ENCODE measurements at regions not wholly inside any gene's neighbourhood (a gene's known extent, or its start where the extent isn't known, plus 50 kb on each side); places are given as distances from the start of the nearest gene placed in this dataset.
"Not testable (repeated sequence)": the region's sequence is repeated elsewhere in the genome, so short reads cannot be mapped to it uniquely, and the experiment has no call there.

- DNase-seq = not testable (repeated sequence)
Measured at GRCh38 chr7:76117306-76117991, 69.5 kb downstream of the MDH2 start.

GRCh38 chr7:76118253-76119036 lies 70.5 kb downstream of the MDH2 start:
- DNase-seq = not testable (repeated sequence)

GRCh38 chr7:76121044-76121443 lies 73.1 kb downstream of the MDH2 start:
- no peak for DNase-seq

GRCh38 chr7:76122516-76123239 lies 74.8 kb downstream of the MDH2 start:
- no peak for DNase-seq

GRCh38 chr7:76123316-76123715 lies 75.4 kb downstream of the MDH2 start:
- DNase-seq = no peak

- no peak for DNase-seq
Measured at GRCh38 chr7:76125560-76125959, 76.1 kb upstream of the SRRM3 start.

- DNase-seq = no peak
Measured at GRCh38 chr7:76126632-76127031, 75.1 kb upstream of the SRRM3 start.

- no peak for DNase-seq
Measured at GRCh38 chr7:76129366-76129765, 72.3 kb upstream of the SRRM3 start.

- no peak for DNase-seq
Measured at GRCh38 chr7:76129836-76130235, 71.9 kb upstream of the SRRM3 start.

GRCh38 chr7:76130661-76131060 lies 71.0 kb upstream of the SRRM3 start:
- DNase-seq = peak; percentile 44

GRCh38 chr7:76131887-76132286 lies 69.8 kb upstream of the SRRM3 start:
- DNase-seq = not testable (repeated sequence)

- DNase-seq = peak; percentile 25
Measured at GRCh38 chr7:76133164-76133775, 68.4 kb upstream of the SRRM3 start.

GRCh38 chr7:76133839-76134238 lies 67.9 kb upstream of the SRRM3 start:
- DNase-seq = no peak

- DNase-seq = not testable (repeated sequence)
Measured at GRCh38 chr7:76135263-76135662, 66.4 kb upstream of the SRRM3 start.

- DNase-seq = peak; percentile 60
Measured at GRCh38 chr7:76138577-76139313, 63.0 kb upstream of the SRRM3 start.

- peak; percentile 47 for DNase-seq
Measured at GRCh38 chr7:76139670-76140069, 62.0 kb upstream of the SRRM3 start.

GRCh38 chr7:76140259-76140658 lies 61.4 kb upstream of the SRRM3 start:
- DNase-seq = not testable (repeated sequence)

- DNase-seq = no peak
Measured at GRCh38 chr7:76142861-76143260, 58.8 kb upstream of the SRRM3 start.

- not testable (repeated sequence) for DNase-seq
Measured at GRCh38 chr7:76144664-76145270, 56.9 kb upstream of the SRRM3 start.

GRCh38 chr7:76146374-76146773 lies 55.3 kb upstream of the SRRM3 start:
- no peak for DNase-seq

GRCh38 chr7:76148947-76149346 lies 52.7 kb upstream of the SRRM3 start:
- DNase-seq = not testable (repeated sequence)
